H9 (cell line): ENCODE measurements at regions not wholly inside any gene's neighbourhood (a gene's known extent, or its start where the extent isn't known, plus 50 kb on each side); places are given as distances from the start of the nearest gene placed in this dataset.

ENCODE experiments used
- DNase-seq: peaks from one replicate; pipeline ENCODE4 v3.0.0-alpha.2; 2017
- H2AFZ ChIP-seq: one replicate; pipeline ENCODE4 v1.6.1; 2013; ENCODE audit warnings: mild to moderate bottlenecking, low read length, control low read depth, moderate library complexity
- H2AK5ac ChIP-seq: 2 replicates; pipeline ENCODE4 v1.6.1; 2013; ENCODE audit warnings: low read length, control low read depth, mixed read lengths; ENCODE audit not compliant: insufficient read length
- H2BK120ac ChIP-seq: one replicate; pipeline ENCODE4 v1.6.1; 2013; ENCODE audit warnings: low read depth, mild to moderate bottlenecking, low read length, control low read depth, inconsistent platforms; ENCODE audit not compliant: poor library complexity, severe bottlenecking
- H2BK12ac ChIP-seq: 2 replicates; pipeline ENCODE4 v1.6.1; 2013; ENCODE audit warnings: low read length, control low read depth, mixed read lengths, low read depth; ENCODE audit not compliant: insufficient read length
- H2BK15ac ChIP-seq: 2 replicates; pipeline ENCODE4 v1.6.1; 2013; ENCODE audit warnings: low read depth, low read length, control low read depth
- H2BK20ac ChIP-seq: one replicate; pipeline ENCODE4 v1.6.1; 2013; ENCODE audit warnings: low read depth, mild to moderate bottlenecking, low read length, control low read depth, inconsistent platforms; ENCODE audit not compliant: poor library complexity, severe bottlenecking
- H2BK5ac ChIP-seq: 2 replicates; pipeline ENCODE4 v1.6.1; 2013; ENCODE audit warnings: low read length, control low read depth, mixed read lengths; ENCODE audit not compliant: insufficient read length
- H3K14ac ChIP-seq: 2 replicates; pipeline ENCODE4 v1.6.1; 2013; ENCODE audit warnings: low read length, control low read depth; ENCODE audit not compliant: insufficient read depth
- H3K18ac ChIP-seq: 2 replicates; pipeline ENCODE4 v1.6.1; 2013; ENCODE audit warnings: low read depth, mild to moderate bottlenecking, mixed read lengths, low read length, control low read depth; ENCODE audit not compliant: insufficient read length
- H3K23ac ChIP-seq: 2 replicates; pipeline ENCODE4 v1.6.1; 2013; ENCODE audit warnings: low read length, control low read depth, mixed read lengths, low read depth; ENCODE audit not compliant: insufficient read length
- H3K23me2 ChIP-seq: 2 replicates; pipeline ENCODE4 v1.6.1; 2013; ENCODE audit warnings: low read depth, mild to moderate bottlenecking, mixed read lengths, low read length, control low read depth; ENCODE audit not compliant: insufficient read length, poor library complexity, severe bottlenecking
- H3K27ac ChIP-seq: 2 replicates; pipeline ENCODE4 v1.5.1; 2013; ENCODE audit warnings: low read length, control low read depth, mixed read lengths, low read depth; ENCODE audit not compliant: insufficient read length
- H3K27me3 ChIP-seq: 2 replicates; pipeline ENCODE4 v1.6.1; 2013; ENCODE audit warnings: low read length, control low read depth, inconsistent platforms; ENCODE audit not compliant: insufficient read depth
- H3K4ac ChIP-seq: 2 replicates; pipeline ENCODE4 v1.6.1; 2013; ENCODE audit warnings: low read depth, mild to moderate bottlenecking, control low read depth, inconsistent platforms, low read length, moderate library complexity
- H3K4me1 ChIP-seq: 2 replicates; pipeline ENCODE4 v1.6.1; 2013; ENCODE audit warnings: low read length, control low read depth, inconsistent platforms; ENCODE audit not compliant: insufficient read depth
- H3K4me2 ChIP-seq: 2 replicates; pipeline ENCODE4 v1.6.1; 2013; ENCODE audit warnings: low read length, control low read depth, mixed read lengths; ENCODE audit not compliant: insufficient read length, insufficient read depth
- H3K56ac ChIP-seq: 2 replicates; pipeline ENCODE4 v1.6.1; 2013; ENCODE audit warnings: low read depth, mild to moderate bottlenecking, mixed read lengths, low read length, control low read depth; ENCODE audit not compliant: insufficient read length
- H3K79me1 ChIP-seq: 2 replicates; pipeline ENCODE4 v1.6.1; 2013; ENCODE audit warnings: low read depth, mild to moderate bottlenecking, moderate library complexity, low read length, control low read depth, inconsistent platforms; ENCODE audit not compliant: insufficient read depth, poor library complexity, severe bottlenecking
- H3K79me2 ChIP-seq: 2 replicates; pipeline ENCODE4 v1.6.1; 2013; ENCODE audit warnings: low read length, control low read depth, inconsistent platforms; ENCODE audit not compliant: insufficient read depth
- H3K9ac ChIP-seq: 2 replicates; pipeline ENCODE4 v1.6.1; 2013; ENCODE audit warnings: low read length, control low read depth, mixed read lengths; ENCODE audit not compliant: insufficient read length; ENCODE audit errors: extremely low read depth
- H3K9me3 ChIP-seq: one replicate; pipeline ENCODE4 v1.6.1; 2013; ENCODE audit warnings: low read depth, low read length, inconsistent platforms; ENCODE audit not compliant: control insufficient read depth
- H3T11ph ChIP-seq: one replicate; pipeline ENCODE4 v1.6.1; 2013; ENCODE audit warnings: mild to moderate bottlenecking, low read length, control low read depth, inconsistent platforms
- H4K20me1 ChIP-seq: one replicate; pipeline ENCODE4 v1.6.1; 2013; ENCODE audit not compliant: control insufficient read depth, insufficient read length, insufficient read depth
- H4K5ac ChIP-seq: 2 replicates; pipeline ENCODE4 v1.6.1; 2013; ENCODE audit warnings: low read depth, mild to moderate bottlenecking, mixed read lengths, low read length, control low read depth; ENCODE audit not compliant: insufficient read length
- H4K8ac ChIP-seq: replicated peaks from 2 replicates; pipeline ENCODE4 v1.6.1; 2013; ENCODE audit warnings: low read length, control low read depth, mixed read lengths, low read depth; ENCODE audit not compliant: insufficient read length
- H4K91ac ChIP-seq: 2 replicates; pipeline ENCODE4 v1.6.1; 2013; ENCODE audit warnings: low read depth, mild to moderate bottlenecking, moderate library complexity, mixed read lengths, low read length, control low read depth; ENCODE audit not compliant: insufficient read length
- H3K27ac Mint-ChIP-seq, 3 experiments: 2 replicates in 2 of 3; 3 replicates in 1 of 3; pipeline ENCODE4 v1.8.0; 2020 to 2021; ENCODE audit warnings: mixed read lengths in 3 of 3, mild to moderate bottlenecking in 1 of 3, moderate library complexity in 1 of 3
- H3K27me3 Mint-ChIP-seq: 2 replicates; pipeline ENCODE4 v1.8.0; 2021; ENCODE audit warnings: low read depth, mild to moderate bottlenecking, moderate library complexity, mixed read lengths
- H3K36me3 Mint-ChIP-seq, 3 experiments: 2 replicates in 2 of 3; 3 replicates in 1 of 3; pipeline ENCODE4 v1.8.0; 2020 to 2021; ENCODE audit warnings: low read depth in 3 of 3, mixed read lengths in 3 of 3; ENCODE audit not compliant: insufficient read depth in 1 of 3
- H3K4me1 Mint-ChIP-seq, 2 experiments: 2 replicates each; pipeline ENCODE4 v1.8.0; 2020; ENCODE audit warnings: mixed read lengths in 2 of 2
- H3K4me3 Mint-ChIP-seq, 2 experiments: 2 replicates in 1 of 2; 3 replicates in 1 of 2; pipeline ENCODE4 v1.8.0; 2020 to 2021; ENCODE audit warnings: mild to moderate bottlenecking in 2 of 2, mixed read lengths in 2 of 2, moderate library complexity in 1 of 2
- H3K9me3 Mint-ChIP-seq, 2 experiments: 2 replicates in 1 of 2; 3 replicates in 1 of 2; pipeline ENCODE4 v1.8.0; 2020; ENCODE audit warnings: mild to moderate bottlenecking in 2 of 2, mixed read lengths in 2 of 2, moderate library complexity in 1 of 2
- WGBS: extraction: QIAGEN DNeasy Blood & Tissue Kit; methylation state at CpG from one replicate; pipeline ENCODE4 v1.1.7; 2013; ENCODE audit warnings: missing lambda C conversion rate, low lambda C conversion rate, mixed read lengths; ENCODE audit not compliant: insufficient read length; ENCODE audit errors: extremely low coverage; 5-methylcytosine and 5-hydroxymethylcytosine counted together
- TF ChIP-seq, protein P1 (sequence below): fragments of 200-600 bp; sonication (generic); conservative IDR thresholded peaks from 3 replicates; pipeline ENCODE4 v1.8.0; 2021; ENCODE audit warnings: antibody characterized with exemption, mild to moderate bottlenecking

GRCh38 chr2:51225377-51225776, 193.4 kb upstream of the NRXN1 start:
- no peak overlapping the region for H2BK15ac ChIP-seq

More at GRCh38 chr2:51225377-51225776, 193.4 kb upstream of the NRXN1 start:
- Mint-ChIP-seq H3K4me3 (no peak overlapping the region), H3K9me3 (no peaks in the 10 kb centered on the region), H3K27me3 (no peaks in the 10 kb centered on the region), H3K4me1 (peaks cover 3 to 4% of the 10 kb centered on the region in 2 experiments), H3K36me3 (no peaks in the 10 kb centered on the region), H3K27ac (no peak overlapping the region)
- Histone ChIP-seq H2AFZ (no peak overlapping the region), H3K56ac (no peak overlapping the region), H3K27me3 (no peaks in the 10 kb centered on the region), H2AK5ac (no peak overlapping the region), H3K4ac (no peak overlapping the region), H3T11ph (no peak overlapping the region), H3K23ac (no peak overlapping the region), H3K9ac (no peak overlapping the region), H3K14ac (no peak overlapping the region), H4K20me1 (no peaks in the 10 kb centered on the region), H3K23me2 (no peaks in the 10 kb centered on the region), H3K9me3 (no peaks in the 10 kb centered on the region), H3K27ac (no peak overlapping the region), H3K4me2 (no peak overlapping the region), H2BK12ac (no peak overlapping the region), H2BK5ac (no peak overlapping the region), H3K79me1 (no peaks in the 10 kb centered on the region), H3K4me1 (no peaks in the 10 kb centered on the region), H2BK120ac (no peak overlapping the region), H4K5ac (no peak overlapping the region), H3K79me2 (no peaks in the 10 kb centered on the region), H4K91ac (no peak overlapping the region), H2BK20ac (no peak overlapping the region), H4K8ac (no peak overlapping the region), H3K18ac (no peak overlapping the region)
- no CpG with 5 or more reads among the region's 3 CpGs for WGBS
- TF ChIP-seq, protein P1, sequence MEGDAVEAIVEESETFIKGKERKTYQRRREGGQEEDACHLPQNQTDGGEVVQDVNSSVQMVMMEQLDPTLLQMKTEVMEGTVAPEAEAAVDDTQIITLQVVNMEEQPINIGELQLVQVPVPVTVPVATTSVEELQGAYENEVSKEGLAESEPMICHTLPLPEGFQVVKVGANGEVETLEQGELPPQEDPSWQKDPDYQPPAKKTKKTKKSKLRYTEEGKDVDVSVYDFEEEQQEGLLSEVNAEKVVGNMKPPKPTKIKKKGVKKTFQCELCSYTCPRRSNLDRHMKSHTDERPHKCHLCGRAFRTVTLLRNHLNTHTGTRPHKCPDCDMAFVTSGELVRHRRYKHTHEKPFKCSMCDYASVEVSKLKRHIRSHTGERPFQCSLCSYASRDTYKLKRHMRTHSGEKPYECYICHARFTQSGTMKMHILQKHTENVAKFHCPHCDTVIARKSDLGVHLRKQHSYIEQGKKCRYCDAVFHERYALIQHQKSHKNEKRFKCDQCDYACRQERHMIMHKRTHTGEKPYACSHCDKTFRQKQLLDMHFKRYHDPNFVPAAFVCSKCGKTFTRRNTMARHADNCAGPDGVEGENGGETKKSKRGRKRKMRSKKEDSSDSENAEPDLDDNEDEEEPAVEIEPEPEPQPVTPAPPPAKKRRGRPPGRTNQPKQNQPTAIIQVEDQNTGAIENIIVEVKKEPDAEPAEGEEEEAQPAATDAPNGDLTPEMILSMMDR, result no peak
- no peak for DNase-seq
